Activated CD4-positive, alpha-beta T cell treated with anti-CD3 and anti-CD28 coated beads, Interleukin-2, amount 50 U/mL, for 16 hours (primary cell): ENCODE measurements at regions not wholly inside any gene's neighbourhood (a gene's known extent, or its start where the extent isn't known, plus 50 kb on each side); places are given as distances from the start of the nearest gene placed in this dataset.

ENCODE experiments used
- DNase-seq: peaks from one replicate; pipeline ENCODE4 v3.0.0-alpha.2; 2020

GRCh38 chr2:23069923-23070322, 315.1 kb upstream of the KLHL29 start:
- DNase-seq = no peak

- no peak for DNase-seq
These were observed 311.9 kb upstream of the KLHL29 start for GRCh38 chr2:23073056-23073455.

- no peak for DNase-seq
These were observed 311.3 kb upstream of the KLHL29 start for GRCh38 chr2:23073671-23074070.

DNA sequence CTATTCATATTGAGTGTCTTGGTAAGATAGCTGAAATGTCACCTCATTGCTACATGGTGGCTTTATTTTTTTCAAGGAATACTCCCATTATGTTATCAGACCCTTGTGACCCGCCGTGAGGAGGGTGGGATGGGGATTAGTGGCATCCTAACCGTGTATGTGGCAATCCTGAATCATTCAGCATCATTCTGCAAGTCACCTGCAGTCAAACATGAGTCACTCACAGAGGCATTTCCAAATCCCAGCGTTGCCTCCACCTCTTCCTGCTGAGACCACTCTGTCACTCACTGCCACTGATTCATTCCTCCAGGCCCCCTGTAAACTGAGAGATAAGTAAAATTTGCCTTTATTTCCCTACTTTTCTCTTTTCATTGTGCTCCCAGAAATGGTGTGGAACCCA, 307.4 kb upstream of the KLHL29 start:
- DNase-seq = no peak

- no peak for DNase-seq
These were observed 306.1 kb upstream of the KLHL29 start for GRCh38 chr2:23078784-23079434.

DNA sequence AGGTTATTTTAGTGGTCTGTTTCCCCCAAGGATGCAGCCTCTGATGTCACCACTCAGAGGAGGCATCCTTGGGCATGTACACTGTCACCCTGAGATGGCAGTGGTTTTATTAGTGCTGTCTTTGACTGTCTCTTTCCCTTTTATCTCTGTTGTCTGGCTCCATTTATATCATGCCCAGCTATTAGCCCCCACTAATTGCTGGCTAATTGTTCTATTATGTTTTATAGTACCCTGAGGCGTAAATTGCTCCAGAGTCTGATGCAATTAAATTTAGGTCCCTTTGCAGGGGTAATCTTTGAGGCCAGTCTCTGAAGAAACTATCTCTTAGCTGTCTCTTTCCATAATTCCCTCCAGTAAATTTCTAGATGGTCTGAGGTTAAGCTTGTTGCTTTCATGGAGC, 301.0 kb upstream of the KLHL29 start:
- no peak for DNase-seq

GRCh38 chr2:23091019-23091418, 294.0 kb upstream of the KLHL29 start:
- DNase-seq = no peak

DNA sequence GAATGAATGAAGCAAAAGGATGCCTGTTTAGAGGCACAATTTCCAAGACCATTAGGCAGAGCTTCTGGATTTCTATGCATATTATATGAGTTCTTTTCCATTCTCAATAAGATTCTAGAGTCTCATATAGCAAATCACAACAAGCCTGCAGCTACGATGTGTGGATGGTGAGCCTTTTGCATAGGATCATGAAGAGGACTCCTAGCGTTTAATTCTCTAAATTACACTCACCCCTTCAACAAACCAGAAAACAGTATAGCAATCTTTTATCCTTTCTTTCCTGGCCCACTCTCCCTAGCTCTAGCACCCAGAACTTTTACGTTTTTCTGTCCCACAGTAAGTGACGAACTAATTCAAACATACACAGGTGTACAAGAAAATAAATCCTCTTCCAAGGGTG, 293.1 kb upstream of the KLHL29 start:
- DNase-seq = no peak

- peak; percentile 1 for DNase-seq
These were observed 292.1 kb upstream of the KLHL29 start for GRCh38 chr2:23092831-23093230.

- DNase-seq = no peak
These were observed 291.5 kb upstream of the KLHL29 start for GRCh38 chr2:23093513-23093912.

- no peak for DNase-seq
These were observed 287.9 kb upstream of the KLHL29 start for GRCh38 chr2:23096906-23097602.

DNA sequence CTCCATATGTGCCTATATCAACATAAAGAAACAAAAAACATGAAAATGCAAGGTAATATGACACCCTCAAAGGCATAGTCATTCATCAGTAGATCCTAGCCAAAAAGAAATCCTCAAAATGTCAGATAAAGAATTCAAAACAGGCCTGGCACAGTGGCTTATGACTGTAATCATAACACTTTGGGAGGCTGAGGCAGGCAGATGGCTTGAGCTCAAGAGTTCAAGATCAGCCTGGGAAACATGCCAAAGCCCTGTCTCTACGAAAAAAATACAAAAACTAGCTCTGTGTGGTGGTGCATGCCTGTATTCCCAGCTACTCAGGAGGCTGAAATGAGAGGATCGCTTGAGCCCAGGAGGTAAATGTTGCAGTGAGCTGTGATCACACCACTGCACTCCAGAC, 284.6 kb upstream of the KLHL29 start:
- no peak for DNase-seq

DNA sequence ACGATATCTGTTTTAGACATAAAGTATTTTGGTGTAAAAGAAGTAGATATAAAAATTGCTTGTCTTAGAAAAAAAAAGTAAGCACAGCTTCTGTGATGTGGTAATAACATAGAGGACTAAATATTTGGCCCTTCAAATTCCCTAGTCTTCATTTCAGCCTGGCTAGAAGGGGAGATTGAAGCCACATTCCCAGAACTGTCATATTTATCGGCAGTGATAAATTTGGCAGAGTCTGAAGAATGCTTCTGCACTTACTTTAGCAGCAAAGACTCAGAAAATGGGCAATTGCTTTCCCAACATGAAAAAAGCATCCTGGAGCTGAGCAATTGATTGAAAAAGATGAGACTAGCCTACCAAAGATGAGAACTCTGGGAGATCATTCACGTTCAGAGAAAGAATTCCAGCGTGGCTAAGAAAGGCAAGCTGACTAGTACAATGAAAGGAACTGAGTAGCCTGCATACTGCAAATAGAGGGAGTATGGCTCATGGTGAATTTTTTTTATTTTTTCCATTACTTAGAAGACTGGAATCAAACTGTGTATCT, 278.7 kb upstream of the KLHL29 start:
- DNase-seq = no peak

DNA sequence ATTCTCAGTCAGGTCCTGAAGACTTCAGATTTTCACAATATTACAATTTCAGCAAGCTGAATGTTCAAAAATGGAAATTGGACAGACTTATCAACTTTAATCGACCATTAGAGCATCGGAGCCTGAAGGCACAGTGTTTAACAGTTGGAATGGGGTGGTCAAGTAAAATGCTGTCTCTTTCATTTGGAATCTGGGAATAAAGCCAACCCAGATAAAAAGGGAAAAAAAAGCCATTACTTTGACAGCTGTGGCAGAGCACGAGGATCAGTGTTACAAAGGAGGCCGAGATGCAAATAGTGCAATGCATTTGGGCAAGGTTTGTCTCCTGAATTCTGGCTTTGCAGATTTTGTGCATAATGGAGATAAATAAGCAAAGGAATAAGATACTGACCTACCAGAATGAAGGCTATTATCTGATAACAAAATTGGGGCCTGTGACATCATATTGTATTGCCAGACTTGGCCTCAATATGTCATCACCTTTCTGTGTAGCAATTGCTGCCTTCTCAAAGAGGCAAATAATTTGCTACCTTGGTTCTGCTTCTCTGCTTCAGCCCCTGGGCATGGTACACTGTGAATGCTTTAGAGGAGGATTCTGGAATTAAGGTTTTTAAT, 277.5 kb upstream of the KLHL29 start:
- DNase-seq = no peak

GRCh38 chr2:23111263-23111662, 273.7 kb upstream of the KLHL29 start:
- no peak for DNase-seq

DNA sequence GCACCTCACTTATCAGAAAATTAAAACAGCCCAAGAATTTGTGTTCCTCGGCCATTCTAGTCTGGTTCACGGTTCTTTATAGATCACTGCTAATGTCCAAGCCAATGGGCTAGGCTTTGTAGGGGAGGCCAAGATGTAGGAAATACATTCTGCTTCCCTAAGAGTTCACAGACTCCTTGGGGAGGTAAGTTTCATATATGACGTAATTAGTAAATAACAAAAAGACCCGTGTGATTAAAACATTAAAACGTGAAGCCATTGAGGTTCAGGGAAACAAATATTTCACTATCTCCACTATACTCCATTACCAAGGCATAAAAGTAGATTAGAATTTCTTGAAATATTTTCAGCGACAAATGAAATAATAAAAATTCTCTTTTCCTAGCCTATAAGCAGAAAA, 272.5 kb upstream of the KLHL29 start:
- DNase-seq = no peak

DNA sequence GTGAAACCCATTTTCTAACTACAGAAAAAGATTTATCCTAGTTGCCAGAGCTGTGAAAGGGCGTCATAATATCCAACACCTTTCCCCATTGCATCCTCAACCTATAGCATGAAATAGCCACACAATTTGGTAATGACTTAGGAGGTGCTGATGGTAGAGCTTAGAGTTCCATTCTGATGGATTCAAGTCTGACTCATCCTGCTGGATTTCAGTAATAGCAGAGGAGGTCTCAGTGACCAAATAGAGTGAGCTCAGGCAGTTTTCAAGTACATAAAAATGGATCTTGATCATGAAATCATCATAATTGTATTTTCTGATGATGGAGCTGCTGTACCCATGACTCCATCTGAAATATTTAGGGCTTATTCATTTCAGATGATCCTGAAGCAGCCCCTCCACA, 270.7 kb upstream of the KLHL29 start:
- no peak for DNase-seq

- no peak for DNase-seq
These were observed 266.7 kb upstream of the KLHL29 start for GRCh38 chr2:23118313-23118712.

- no peak for DNase-seq
These were observed 266.1 kb upstream of the KLHL29 start for GRCh38 chr2:23118894-23119293.

DNA sequence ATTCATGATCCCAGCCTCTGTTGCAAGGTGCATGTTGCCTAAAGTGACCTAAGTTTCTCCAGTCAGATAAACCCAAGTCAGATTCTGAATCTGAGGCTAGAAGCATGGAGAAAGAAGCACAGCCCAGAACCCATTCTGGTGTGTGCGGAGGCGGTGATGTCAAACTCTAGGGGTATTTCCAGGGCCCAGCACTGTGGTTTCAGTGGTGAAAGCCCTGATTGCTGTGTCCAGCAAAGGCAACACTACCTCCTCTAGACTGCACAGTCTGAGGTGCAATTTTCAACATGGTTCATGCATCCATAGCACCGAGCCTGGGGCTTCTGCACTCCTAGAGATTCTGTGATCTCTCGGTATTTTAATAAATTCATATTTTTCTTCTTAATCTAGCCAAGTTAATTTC, 264.8 kb upstream of the KLHL29 start:
- DNase-seq = no peak

DNA sequence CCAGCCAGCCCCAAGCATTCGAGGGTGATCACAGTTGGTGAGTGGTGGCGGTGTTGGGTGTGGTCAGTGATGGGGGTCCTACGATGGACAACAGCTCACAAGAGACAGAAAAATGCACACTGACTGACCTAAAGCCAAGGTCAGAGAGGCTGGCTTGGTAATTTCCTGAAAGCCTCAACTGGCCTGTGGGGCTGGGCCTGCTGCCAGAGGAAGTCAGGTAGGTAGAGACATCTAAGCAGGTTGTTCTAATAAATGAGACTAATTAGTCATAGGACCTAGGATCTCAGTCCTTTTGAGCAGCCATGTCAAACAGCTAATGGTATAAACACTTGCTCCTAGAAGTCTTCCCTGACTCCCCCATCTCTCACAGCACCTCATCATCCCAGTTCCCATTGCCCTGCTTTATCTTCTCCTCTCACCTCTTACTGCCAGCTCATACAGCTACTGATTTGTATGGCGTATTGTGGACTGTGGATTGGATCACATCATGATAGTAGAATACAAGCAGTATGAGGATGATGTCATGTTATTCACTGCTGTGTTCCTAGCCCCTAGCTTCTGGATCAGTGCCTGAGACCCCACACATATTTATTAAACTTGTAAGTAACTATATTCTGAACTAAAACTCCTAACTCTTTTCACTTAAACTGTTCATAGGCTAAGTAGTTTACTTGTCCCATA, 262.9 kb upstream of the KLHL29 start:
- DNase-seq = no peak

GRCh38 chr2:23122681-23123215, 262.2 kb upstream of the KLHL29 start:
- DNase-seq = no peak

DNA sequence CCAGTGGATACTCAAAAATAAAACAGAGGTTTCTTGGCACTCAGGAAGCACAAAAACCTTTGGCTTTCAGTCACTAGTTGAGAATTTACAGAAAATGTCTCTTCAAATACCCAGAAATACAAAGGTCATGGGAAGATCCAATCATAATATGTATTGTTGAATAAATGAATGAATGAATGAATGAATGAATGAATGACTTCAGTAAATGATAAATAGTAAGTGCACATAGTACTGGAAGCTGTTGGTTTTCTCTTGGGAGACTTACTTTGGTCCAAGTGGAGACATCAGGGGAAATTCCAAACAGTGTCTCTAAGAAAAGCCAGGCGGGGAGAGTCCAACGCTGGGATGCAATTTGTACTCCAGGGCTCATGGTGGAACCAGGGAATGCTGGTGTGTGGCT, 261.3 kb upstream of the KLHL29 start:
- DNase-seq = no peak
